ENCODE measurements at regions not wholly inside any gene's neighbourhood (a gene's known extent, or its start where the extent isn't known, plus 50 kb on each side); places are given as distances from the start of the nearest gene placed in this dataset.

- TF ChIP-seq CTCF (IDR thresholded peaks at IDR 0.05), result no peak
- no peak for TF ChIP-seq POLR2A (IDR thresholded peaks at IDR 0.05)
These were observed 51.2 kb upstream of the ZSWIM6 start for GRCh38 chr5:61280761-61281427.

All from prostate gland (tissue), 2 donors.